GM12875 (cell line): ENCODE measurements at regions not wholly inside any gene's neighbourhood (a gene's known extent, or its start where the extent isn't known, plus 50 kb on each side); places are given as distances from the start of the nearest gene placed in this dataset.

Source experiments
- H3K4me3 ChIP-seq: one replicate; pipeline ENCODE4 v1.5.1; 2011; ENCODE audit warnings: low read depth, low read length, control low read depth
- CTCF ChIP-seq: IDR thresholded peaks from 2 replicates; pipeline ENCODE4 v1.5.1; 2011; ENCODE audit warnings: low read depth, mild to moderate bottlenecking, control low read depth, inconsistent platforms, low read length, moderate library complexity, borderline replicate concordance; ENCODE audit not compliant: insufficient read depth

GRCh38 chr2:129887688-129888266 lies 91.7 kb upstream of the RAB6C start:
- H3K4me3 ChIP-seq = no peak overlapping the region
- TF ChIP-seq CTCF = no peak

GRCh38 chr2:129888461-129888860 lies 91.0 kb upstream of the RAB6C start:
- no peak overlapping the region for H3K4me3 ChIP-seq
- no peak for TF ChIP-seq CTCF

DNA sequence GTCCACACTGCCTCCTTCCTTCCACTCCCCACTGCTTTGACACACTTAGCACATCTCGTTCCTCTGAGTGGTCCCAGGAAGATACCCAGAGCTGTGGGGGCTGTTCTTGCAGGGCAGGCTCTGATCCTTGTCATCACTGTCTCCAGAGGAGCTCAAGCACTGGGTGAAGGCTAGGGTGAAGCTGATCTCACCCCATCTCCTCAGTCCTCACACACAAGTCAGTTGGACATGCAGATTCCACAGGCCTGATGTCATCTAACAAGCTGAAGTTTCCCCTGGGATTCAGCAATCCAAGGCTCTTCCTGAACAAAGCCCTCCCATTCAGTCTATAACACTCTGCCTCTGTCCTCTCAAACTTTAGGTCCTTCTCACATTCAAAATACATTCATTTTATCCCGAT lies 90.6 kb upstream of the RAB6C start:
- H3K4me3 ChIP-seq = no peak overlapping the region
- no peak for TF ChIP-seq CTCF

- H3K4me3 ChIP-seq = no peak overlapping the region
- TF ChIP-seq CTCF = no peak
Measured at GRCh38 chr2:129891341-129892320, 87.8 kb upstream of the RAB6C start.

- TF ChIP-seq CTCF = no peak
- no peak overlapping the region for H3K4me3 ChIP-seq
Measured at GRCh38 chr2:129892360-129892759, 87.1 kb upstream of the RAB6C start.

DNA sequence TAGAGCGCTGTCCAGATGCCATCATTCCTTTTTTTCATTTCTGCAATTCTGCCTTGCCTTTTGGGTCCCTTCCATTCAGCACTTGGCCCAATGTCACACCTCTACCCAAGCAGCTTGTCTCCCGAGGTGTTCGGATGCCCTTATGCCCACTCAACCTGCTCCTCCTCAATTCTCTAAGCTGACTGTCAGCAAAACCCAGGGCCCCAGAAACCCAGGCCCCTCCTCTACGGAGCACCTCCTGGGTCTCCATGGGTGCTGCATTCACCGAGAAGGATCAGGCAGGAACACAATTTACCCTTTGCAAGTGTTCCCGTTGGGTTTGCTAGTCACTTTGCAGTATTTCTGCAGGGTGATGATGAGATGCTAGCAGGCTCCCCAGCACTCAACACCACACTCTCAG lies 86.7 kb upstream of the RAB6C start:
- TF ChIP-seq CTCF = no peak
- H3K4me3 ChIP-seq = no peak overlapping the region

DNA sequence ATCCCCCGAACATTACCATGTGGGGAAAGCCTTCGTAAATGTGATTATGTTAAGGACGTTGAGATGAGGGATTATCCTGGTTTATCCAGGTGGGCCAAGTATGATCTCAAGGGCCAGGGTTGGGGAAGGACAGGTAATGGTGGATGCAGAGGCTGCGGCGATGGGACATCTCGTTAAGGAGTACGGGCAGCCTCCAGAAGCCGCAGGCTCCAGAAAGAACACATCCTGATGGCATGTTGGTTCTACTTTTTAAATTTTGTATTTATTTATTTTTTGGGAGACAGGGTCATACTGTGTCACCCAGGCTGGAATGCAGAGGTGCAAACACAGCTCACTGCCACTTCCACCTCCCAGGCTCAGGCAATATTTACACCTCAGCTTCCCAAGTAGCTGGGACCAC lies 86.2 kb upstream of the RAB6C start:
- no peak for TF ChIP-seq CTCF
- H3K4me3 ChIP-seq = no peak overlapping the region
